Lung microvascular endothelial cell (primary cell): ENCODE measurements at regions not wholly inside any gene's neighbourhood (a gene's known extent, or its start where the extent isn't known, plus 50 kb on each side); places are given as distances from the start of the nearest gene placed in this dataset.
"Not testable (repeated sequence)": the region's sequence is repeated elsewhere in the genome, so short reads cannot be mapped to it uniquely, and the experiment has no call there.

Experiments used
- DNase-seq, 2 donors: peaks; one replicate each; pipeline versions ENCODE4 v3.0.0 to v3.0.0-alpha.2; 2010; ENCODE audit warnings: low read depth in 2 of 2

GRCh38 chr6:147667082-147667481 lies 158.6 kb downstream of the SAMD5 start:
- no peak for DNase-seq

DNA sequence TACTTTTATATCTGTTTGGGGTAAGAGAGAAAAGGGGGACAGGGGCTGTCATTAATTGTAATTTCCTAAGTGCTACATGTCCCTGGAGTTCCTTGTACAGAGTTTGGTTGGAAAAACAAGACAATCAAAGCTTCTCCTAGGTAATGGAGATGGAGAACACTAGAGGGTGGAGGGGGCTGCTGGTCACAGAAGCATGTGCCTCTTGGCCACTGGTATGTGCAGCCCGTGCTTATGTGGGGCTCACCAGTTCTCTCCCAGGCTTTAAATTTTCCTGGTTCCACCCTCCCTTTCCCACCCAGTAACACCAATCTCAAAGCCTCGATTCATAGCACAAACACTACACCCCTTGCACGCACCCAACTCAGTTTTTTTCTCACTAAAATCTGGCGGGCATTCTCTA lies 165.6 kb downstream of the SAMD5 start:
- no peak for DNase-seq

- DNase-seq = no peak
Measured at GRCh38 chr6:147674794-147675193, 166.3 kb downstream of the SAMD5 start.

DNA sequence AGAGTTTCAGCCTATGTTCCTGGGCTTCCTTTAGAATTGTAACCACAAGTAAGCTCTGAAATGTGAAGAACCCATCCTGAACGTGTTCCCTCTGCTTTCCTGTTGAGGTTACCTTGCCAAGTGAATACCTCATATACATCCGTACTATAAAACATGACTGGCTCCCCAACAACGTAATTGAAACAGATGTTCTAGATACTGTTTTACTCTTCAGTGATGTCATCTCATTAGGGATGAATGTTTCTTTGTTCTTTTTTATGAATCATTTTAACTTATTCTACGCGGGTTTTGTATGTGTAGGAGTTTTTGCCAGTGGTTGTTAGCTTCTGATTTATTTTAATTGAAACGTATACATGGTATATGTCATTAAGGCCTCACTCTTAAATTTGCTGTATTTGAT lies 166.8 kb downstream of the SAMD5 start:
- peak in 1 of 2 donors; percentile 15 for DNase-seq

- DNase-seq = no peak
Measured at GRCh38 chr6:147676495-147677199, 168.2 kb downstream of the SAMD5 start.

- no peak for DNase-seq
Measured at GRCh38 chr6:147677647-147678046, 169.2 kb downstream of the SAMD5 start.

DNA sequence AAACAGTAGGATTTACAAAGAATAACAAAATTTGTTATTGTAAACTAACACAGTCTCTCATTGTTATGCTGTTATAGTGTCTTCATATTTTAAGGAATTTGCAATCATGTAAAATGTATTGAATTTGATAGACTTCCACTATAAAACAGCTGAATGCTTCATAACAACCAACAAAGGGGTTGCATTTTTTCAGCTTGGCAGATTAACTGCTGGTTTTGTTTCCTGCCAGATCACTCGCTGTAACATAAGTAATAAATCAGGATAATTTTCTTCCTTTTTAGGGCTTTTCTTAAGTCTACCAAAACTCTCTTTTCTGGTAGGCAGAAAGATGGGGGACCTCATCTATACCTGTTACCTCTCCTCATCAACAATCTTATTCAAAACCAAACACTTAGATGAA lies 169.8 kb downstream of the SAMD5 start:
- DNase-seq = no peak

GRCh38 chr6:147684906-147685305 lies 176.4 kb downstream of the SAMD5 start:
- no peak for DNase-seq

DNA sequence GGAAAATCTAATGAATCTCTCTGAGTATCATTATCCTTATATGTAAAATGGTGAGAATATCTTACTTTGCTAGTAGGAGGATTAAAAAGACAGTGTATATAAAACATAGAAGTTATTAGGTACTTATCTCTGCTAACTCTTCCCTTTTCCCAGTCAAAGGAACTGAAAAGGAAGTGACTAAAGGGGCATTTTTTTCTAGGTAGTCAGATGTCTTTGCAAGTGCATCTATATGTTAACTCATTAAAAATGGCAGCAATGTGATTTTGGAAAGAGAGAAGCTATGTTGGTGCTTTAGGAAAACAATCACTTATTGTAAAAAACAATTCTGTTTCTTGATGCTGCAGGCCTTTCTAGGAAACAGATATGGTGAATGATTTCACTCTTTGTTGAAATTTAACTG lies 180.9 kb downstream of the SAMD5 start:
- DNase-seq = peak in 1 of 2 donors; percentile 14

- no peak for DNase-seq
Measured at GRCh38 chr6:147691446-147691845, 183.0 kb downstream of the SAMD5 start.

- DNase-seq = no peak
Measured at GRCh38 chr6:147693181-147693580, 184.7 kb downstream of the SAMD5 start.

- DNase-seq = not testable (repeated sequence)
Measured at GRCh38 chr6:147694556-147694955, 186.1 kb downstream of the SAMD5 start.

DNA sequence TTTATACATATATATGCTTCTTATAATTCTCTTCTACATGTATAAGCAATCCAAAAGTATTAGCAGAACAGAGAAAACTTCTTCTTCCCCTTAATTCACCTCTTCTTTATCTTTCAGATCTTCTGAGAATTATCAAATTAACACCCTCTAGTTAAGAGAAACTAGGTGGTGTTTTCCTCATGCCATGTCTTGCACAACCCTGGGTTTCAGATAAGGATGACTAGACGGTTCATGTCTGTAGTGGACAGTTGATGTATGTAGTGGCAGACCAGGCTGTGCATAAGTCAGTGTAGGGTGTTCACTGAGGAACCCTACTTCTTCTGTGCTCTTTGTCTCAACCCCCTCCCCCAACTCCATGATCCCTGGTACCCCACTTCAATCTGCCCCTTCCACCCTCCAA lies 187.3 kb downstream of the SAMD5 start:
- DNase-seq = no peak

- no peak for DNase-seq
Measured at GRCh38 chr6:147699140-147699539, 190.7 kb downstream of the SAMD5 start.

GRCh38 chr6:147699637-147700036 lies 191.1 kb downstream of the SAMD5 start:
- DNase-seq = peak in 1 of 2 donors; percentile 53

DNA sequence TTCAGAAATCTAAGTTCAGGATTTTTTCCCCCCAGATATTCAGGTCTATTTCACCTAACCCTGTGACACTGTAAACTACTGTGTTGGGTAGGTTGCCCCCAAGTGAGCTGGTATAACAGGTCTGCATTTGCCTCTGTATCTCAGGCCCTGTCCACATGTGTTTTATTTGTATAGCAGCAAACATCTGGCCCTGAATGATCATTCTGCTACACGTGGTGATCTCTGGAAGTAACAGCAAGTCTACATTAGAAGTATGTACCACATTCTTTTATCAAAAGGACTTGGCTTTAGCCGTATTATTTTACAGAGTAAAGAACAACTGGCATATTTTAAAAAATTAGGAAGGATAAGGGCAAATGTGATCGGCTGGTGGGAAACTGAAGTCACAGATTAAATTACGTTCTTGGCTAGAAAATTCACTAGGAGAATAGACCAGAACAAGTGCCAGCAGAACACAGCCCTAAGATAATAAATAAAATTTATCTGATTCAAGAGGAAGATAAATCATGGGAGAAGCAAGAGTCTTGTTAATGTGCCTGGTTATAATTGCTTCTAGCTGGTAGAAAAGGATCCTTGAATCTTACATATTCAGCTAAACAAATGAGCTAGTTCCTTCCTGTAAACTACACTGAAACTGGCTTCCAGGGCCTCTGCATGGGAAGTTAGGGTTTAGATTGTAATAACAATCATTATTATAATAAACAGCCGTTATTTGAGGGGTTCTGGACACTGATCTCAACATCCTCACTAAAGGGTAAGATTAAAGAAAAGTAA lies 192.1 kb downstream of the SAMD5 start:
- peak in 1 of 2 donors; percentile 51 for DNase-seq

DNA sequence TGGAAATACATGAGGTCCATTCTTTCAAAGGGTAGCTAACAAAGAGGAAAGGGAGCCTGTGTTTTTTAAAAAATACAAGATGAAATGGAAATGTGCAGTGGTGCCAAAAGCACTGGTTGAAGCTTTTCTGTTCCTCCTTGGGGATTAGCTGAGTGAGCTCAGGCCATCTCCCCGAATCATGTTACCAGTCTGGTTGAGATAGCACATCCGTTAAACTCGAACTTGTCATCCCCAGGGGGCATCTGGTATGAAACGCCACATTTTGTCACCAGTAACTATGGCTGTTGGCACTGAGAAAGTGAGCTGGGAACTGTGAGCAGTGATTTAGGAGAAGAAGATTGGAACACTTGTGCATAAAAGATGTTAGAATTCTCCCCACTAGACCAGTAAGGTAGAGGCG lies 196.2 kb downstream of the SAMD5 start:
- DNase-seq = no peak

DNA sequence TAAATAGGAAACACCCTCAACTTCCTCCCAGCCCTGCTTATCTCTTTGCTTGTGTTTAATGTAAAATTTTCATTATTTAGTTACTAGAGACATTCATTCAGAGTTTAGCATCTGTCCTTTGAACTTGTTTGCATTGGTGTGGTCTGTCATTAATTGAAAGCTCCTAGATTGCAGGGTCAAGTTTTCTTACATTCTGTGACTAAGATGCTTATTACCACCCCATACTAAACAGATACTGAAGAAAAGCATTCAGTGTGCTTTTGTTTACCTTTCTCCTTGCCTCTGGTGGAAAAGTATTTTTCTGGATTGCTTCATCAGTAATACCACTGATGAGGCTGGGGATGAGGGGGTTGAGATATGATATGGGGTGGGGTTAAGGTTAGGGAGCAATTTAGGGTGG lies 199.0 kb downstream of the SAMD5 start:
- DNase-seq = no peak

GRCh38 chr6:147708170-147708569 lies 199.7 kb downstream of the SAMD5 start:
- no peak for DNase-seq

DNA sequence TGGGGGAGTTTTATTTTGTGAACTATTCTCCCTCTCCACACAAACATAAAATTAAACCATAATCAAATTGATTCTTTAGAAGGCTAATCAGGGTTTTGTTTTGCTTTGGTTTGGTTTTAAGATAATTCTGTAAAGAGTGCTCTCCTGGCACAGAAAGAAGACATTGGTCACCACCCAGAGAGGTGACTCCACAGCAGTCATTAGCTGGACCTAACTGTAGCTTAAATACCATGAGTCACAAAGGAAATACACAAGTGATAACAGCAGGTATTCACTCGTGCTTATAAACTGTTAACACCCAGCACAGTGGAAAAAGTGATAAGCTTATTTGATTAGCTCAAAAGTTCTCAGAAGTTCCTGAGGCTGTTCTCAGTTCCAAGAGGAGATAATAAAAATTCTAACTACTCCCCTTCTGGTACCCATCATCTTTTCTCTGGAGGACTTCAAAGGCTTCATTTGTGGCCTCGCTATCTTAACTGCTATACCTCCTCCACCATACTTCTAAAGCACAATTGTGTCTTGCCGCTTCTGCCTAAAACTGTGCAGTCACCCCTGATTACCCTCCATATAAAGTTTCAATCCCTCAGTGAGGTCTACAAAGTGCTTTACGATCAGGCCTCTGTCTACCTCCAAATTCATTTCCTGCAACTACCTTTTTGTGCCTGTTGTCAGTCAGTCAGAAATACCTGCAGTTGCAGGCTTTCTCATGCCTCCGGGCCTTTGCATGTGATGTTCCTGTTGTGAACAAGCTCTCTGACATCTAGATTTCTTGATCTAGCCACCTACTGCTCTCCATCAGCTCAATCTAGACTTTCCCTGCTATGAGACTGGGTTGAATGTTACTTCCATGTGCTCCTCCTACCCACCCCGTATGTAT lies 201.1 kb downstream of the SAMD5 start:
- DNase-seq = no peak

DNA sequence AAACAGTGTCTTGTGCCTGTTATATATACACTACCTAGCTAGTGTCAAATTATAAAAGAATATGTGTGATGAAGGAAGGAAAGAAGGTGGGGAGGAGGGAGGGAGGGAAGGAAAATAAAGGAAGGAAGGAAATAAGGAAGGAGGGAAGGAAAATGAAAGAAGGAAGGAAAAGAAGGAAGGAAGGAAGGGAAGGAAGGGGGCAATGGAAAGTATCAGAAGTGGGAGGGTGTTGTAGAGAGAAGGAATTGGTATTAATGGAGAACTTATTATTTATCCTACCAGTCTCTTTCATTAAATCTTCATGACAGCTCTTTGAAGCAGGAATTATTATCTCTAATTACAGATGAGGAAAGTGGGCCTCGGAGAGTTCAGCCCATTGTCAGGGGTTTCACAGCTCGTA lies 202.4 kb downstream of the SAMD5 start:
- no peak for DNase-seq

DNA sequence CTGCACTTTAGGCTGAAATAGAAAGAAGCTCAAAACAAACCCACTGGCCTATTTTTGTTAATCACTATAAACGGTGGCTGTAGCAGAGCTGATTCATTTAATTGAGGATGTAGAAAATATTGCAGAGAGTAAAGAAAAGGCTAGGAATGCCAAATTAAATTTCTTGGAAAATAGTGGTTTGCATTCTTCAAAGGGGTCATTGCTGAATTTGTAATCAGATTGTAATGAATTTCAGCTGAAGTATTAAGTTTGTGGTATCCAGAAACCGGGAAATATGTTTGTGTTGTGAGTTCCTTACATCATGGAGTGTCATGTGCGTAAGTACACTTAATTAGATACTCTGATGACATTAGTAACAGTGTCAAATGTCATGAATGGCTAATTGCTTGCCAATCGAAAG lies 203.0 kb downstream of the SAMD5 start:
- DNase-seq = no peak
